Fibroblast of skin of back (primary cell): ENCODE measurements at regions not wholly inside any gene's neighbourhood (a gene's known extent, or its start where the extent isn't known, plus 50 kb on each side); places are given as distances from the start of the nearest gene placed in this dataset.
"Not testable (repeated sequence)": the region's sequence is repeated elsewhere in the genome, so short reads cannot be mapped to it uniquely, and the experiment has no call there.

Experiments
- DNase-seq: peaks from one replicate; pipeline ENCODE4 v3.0.0-alpha.2; 2013

DNA sequence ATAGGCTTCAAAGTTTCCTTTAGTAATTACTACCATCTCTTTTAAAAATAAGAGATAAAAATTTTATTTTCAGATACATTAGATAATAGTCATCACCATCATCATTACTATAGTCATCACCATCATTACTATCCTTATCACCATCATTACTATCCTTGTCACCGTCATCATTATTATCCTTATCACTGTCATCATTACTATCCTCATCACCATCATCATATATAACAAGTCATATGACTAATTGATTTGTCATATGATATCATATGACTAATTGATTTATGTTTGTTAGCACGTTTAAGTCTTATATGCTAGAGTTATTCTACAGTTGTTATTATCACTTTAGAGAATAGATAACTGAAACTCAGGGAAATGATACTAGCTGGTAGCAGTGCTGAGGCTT, 382.1 kb upstream of the CDH18 start:
- DNase-seq = no peak

DNA sequence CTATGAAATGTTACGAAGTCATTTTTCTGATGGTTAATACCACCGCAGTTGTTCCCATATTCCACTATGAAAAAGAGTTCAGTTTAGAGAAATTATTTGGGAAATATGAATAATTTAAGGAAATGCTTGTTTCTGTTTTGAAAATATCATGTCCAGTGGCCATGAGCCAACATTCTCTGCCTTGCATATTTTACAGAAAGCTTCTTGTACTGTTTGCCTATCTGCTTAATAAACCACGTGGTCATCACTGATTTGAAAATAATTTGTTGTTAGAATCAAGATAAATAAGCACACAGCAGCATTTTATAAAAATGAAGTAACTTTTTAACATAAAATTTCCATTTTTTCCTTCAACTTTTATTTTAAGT, 381.5 kb upstream of the CDH18 start:
- no peak for DNase-seq

DNA sequence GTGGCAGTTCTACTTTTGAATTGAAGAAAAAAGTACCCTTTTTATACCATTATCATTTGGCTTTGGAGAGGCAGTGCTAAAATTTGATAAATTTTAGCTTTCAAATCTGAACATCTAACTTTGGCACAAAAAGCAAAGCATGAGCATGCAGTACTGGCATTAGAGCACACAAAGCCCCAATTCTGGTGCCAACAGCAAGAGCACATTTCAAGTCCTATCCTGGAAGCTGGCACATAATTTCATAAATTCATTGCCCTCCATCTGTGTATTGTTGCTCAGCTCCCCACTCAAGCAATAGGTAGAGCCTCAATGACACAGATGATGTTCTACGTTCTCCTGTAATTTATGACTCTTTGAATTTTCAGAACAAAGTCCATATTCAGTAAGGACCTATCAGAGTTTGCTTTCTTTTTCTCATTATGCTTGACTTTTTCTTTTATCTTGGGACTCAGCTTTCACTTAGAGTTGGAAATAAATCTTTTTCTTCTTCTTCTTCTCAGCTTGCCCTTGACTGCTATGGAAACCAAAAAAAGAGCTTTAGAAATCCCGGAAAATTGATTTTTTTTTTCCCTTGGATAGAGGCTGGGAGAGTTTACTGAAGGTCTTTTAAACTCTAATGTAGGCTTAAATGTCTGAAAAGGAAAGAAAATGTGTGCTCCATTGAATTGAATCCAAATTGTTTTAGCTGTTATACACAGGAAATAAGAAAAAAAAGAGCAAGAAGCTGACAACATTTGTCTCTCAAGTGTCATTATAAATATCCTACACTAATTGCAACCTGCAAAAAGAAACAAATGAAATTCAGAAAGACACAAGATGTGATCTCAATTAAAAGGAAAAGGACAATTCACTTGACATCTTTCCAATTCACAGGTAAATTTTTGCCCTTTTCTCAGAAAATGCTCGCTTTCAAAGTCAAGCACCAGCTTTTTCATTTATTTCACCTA, 380.8 kb upstream of the CDH18 start:
- DNase-seq = no peak

DNA sequence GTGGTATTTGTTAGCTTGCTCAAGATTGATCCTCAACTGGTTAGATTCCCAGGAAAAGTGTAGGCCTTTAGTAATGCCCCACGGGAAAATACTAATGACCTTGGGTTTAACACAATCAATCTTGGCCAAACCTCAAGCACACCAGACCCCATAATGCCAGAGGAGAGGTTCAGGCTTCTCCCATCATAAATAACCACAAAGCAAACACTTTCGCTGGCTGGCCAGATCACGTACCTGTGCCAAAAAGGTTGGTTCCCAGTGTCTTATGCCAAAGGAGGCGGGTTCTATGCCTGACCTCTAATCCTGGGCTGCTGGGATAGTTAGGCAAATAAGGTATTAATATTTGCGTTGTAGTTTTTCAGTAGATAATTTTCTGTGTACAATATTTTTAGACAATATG, 379.2 kb upstream of the CDH18 start:
- DNase-seq = no peak

DNA sequence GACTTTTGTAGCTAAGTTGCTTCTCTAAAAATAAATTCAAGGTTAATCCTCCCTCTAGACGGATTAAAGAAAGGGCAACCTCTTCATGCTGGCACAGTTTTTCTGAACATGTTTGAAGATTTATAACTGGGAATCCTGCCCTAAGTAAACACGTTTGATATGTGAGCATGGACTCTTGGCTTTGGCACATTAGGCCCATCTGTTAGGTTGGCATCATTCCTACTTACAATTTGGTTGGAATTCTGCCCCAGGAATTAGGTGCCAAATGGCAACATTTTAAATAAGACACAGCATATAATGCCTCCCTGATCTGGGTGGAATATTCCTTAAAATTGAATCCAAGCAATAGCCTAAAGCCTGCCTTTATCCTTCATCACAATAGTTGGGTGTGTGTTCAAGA, 372.3 kb upstream of the CDH18 start:
- no peak for DNase-seq

DNA sequence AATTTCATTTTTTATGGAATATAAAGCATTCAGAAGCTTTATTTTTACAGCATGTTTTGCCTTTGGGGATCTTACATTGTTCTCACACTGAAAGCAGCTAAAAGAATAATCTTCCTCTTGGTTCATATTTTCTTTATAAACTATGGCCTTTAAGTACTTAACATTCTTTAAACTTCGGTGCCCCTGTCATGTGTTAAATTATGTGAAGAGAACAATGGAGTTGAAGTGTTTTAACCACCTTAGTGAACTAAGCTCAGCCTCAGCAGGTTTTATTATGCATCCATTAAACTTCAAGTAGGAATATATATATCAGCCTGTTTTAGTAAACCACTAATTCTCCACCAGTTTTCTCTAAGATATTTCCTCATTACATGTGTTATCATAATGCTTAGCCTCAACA, 371.4 kb upstream of the CDH18 start:
- DNase-seq = no peak

DNA sequence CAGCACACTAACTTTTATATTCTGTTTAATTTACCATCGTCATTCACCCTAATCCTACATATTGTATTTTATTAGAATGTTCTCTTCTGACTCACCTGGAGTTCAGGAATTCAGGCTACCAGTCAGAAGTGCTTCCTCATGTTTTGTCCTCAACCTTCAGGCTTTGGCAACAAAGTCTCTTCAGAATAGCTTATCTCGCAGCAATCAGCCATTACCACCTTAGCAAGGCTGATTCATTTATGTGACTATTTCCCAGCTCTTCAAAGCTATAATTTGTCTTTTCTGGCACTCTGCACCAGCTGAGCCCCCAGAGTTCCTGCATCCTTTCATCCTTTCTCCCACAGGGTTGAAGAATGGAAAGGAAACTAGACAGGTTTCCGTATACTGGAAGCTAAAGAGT, 365.5 kb upstream of the CDH18 start:
- DNase-seq = no peak

DNA sequence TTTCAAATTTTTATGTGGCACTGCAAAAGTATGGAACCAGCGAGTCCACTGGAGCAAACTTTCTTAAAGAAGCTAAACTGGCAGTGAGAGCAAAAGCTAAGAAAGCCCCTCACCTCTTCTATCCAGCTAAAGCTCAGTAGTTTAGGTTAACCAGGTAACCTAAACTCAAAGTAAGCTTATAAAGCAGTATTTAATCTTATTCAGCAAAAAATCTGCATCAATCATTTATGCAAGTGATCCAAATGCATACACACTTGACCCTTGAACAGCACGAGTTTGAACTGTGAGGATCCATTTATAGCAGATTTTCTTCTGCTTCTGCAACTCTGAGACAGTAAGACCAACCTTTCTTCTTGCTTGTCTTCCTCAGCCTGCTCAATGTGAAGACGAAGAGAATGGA, 363.8 kb upstream of the CDH18 start:
- no peak for DNase-seq

DNA sequence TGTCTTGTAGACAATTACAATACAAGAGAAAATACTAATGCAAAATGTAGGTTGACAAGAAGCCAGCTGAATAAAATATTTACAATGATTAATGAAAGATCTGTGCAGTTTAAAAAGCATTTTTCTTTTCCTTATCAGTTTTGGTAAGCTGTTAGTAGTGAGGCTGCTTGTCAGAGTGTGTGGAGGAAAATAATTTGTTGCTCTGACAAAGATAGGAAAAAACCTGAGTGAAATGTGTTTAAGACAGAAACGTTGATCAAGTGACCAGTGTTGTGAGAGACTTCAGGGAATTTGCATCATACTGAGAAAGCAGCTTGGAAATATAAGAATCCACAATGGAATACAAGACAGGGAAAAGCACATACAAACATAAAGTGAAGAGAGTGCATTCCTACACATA, 360.3 kb upstream of the CDH18 start:
- no peak for DNase-seq

DNA sequence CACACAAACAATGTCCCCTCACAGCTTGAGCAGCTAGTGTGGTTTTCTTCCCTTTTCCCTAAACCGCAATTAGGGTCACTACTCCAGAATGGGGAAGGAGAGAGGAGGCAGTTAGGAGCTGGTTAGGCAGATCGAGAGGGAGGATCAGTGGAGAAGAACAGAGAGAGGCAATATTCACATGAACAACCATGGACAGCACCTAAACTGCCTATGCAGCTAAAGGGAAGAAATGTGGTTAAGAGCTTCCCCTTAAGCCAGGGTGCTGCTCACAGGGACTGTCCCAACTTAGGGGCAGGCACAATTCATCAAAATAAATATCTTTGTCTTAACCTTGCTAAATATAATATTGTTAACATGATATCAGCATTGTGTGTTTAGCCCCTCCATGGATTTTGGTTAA, 359.3 kb upstream of the CDH18 start:
- no peak for DNase-seq

DNA sequence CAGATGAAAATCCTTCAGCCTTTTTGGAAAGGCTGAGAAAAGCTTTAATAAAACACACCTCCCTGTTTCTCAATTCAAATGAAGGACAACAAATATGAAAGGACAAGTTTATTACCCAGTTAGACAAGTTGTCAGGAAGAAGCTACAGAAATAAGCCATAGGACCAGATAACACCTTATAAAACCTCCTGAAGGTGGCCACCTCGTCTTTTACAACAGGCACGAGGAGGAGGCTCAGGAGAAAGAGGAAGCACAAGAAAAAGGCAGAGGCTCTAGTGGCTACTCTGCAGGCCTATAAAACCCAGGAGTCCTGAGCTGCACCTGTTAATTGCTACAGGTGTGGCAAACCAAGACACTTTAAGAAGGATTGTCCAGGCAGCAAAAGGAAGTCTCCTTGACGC, 352.1 kb upstream of the CDH18 start:
- DNase-seq = no peak

DNA sequence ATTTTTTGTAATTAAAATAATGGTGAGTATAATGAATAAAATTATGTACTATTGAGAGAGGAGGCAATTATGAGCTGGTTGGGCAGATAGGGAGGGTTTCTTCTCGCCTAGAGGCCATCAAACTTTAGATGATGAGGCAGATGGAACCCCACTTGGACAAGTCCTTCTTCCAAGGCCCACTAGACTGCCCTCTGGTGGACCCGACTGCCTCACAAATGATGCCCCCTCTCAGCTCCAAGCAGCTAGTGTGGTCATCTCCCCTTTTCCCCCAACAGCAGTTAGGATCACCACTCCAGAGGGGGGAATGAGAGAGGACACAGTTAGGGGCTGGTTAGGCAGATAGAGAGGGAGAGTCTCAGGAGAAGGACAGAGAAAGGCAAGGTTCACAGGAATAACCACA, 348.0 kb upstream of the CDH18 start:
- no peak for DNase-seq

DNA sequence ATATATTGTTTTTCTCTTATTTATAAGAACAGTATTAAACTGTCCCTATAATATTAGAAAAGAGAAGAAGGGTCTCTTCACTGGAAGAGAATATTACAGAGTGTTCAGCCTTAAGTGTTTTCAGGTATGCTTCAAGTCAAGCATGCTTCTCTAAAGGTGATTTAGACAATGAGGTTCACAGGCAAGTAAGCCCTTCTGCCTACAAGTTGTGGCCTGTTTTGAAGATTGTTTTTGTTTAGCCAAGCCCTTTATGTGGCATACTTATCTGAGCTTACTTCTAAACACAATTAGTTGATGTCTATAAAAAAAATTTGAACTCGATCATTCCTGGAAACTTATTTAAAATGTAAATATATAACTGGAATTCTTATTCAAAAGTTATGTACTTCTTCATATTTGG, 343.8 kb upstream of the CDH18 start:
- DNase-seq = no peak

DNA sequence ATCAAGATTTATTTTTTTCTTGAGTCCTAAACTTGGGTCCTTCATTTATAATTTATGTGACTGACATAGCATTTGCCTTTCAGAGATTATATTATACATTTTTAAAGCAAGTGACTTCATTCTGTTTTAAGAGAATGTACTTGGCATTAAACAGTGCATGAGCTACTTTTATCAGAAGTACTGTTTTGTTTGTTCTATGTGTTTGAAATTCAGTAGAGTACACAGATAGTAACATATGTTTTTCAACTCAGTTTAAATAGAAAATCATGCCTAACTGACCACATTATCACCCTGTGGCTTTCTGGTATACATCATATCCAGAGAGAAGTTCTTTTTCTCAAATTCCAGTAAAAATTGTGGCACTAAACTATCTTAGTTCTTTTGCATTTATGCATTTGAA, 335.3 kb upstream of the CDH18 start:
- no peak for DNase-seq

DNA sequence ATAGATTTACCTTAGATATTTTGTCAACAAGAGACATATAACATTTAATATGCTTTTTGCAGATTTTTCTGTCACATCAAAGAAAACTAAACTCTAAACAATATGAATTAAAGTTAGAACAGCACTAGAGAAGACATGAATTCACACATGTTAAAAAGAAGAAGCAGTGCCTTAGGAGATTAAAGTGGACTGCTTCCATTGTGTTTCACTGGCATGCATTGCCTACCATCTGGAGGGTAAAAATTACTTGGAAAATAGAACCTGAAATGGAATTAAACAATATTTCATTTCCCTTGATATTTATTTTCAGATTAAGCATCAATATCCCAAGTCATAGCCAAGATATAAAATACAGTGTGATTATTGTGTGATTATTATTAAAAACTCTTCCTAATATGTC, 319.4 kb upstream of the CDH18 start:
- no peak for DNase-seq

DNA sequence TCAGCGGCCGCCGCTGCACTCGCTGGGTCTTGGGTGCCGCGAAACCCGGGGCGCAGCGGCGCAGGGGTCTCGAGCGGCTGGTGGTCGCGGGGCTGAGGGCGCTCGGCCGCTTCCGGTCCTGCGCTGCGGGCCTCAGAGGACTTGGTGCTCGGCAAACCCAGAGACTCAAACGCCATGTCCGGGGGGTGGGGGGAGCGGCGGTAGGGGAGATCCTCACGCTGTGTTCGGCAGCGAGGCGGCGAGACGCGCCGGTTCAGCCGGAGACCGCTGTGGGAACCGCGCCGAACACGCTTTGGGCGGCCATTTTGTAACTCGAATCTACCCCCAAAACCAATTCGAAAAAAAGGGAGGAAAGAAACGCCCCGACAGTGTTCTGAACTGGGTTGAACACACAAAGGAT, 317.5 kb upstream of the CDH18 start:
- DNase-seq = no peak

DNA sequence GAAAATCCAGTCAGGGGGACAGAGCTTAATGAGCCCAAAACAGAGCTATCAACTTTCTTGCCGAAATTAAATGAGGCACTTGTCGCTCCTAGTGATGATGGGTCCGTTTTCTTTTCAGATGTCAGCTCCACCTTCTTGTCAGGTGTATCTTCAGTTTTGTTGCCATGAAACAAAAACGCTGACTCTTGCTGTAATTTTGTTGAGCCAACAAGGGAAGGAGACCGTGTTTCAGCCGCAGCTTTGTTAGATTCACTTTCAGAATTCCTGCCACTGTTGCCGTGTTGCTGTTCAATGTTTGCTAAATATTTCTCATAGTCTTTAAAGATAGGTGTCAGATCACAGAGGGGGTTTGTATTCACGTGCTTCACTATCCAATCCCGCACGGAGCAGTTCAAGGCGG, 316.6 kb upstream of the CDH18 start:
- not testable (repeated sequence) for DNase-seq

DNA sequence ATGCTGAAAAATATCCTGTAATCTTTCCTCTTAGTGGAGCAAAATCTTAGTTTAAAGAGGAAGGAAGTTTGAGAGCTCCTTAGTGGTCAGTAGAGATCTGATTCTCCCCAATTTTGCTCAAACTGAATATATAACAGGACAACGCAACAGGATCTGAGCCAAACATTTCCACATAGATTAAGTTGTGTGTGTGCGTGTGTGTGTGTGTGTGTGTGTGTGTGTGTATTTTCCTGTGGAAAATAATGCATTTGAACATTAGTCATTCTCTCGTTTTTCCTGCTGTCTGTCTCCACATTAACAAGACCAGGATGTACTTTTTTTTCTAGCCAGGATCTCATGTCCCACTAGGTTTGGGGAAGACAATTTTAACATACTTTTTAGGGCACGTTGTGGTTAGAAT, 312.1 kb upstream of the CDH18 start:
- no peak for DNase-seq

DNA sequence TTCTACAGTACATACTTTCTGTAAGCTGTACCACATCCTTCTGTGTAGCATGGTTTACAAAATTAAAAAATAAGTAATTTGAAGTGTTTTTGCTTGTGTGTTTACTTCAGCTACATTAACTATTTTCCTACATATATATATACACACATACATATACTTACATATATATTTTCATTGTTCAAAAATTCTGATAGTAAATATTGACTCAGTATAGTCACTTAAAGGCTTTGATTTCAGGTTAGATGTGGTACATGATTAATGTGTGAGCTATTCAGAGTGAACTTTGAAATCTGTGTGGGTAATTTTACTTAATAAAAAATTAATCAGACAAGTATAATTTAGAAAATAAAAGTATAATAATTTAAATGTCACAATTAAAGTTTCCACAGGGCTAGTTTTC, 306.7 kb upstream of the CDH18 start:
- DNase-seq = no peak

DNA sequence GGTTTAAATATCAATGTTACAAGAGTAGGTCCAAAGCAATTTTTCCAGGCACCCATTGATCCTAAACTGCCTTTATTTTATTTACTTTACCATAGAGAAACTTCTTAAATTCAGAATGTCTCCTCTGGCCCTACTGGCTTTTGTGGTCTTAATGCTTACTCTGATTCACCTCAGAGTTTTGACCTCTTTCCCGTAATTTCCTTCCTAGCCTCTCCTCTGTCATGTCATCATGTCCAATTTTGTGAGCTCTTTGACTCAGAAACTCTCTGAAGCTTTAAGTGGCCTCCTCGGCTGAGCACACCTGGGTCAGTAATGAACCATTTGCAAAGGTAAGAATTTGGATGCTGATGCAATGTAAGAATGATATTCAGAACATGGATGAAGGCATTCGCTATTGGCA, 303.8 kb upstream of the CDH18 start:
- DNase-seq = no peak

DNA sequence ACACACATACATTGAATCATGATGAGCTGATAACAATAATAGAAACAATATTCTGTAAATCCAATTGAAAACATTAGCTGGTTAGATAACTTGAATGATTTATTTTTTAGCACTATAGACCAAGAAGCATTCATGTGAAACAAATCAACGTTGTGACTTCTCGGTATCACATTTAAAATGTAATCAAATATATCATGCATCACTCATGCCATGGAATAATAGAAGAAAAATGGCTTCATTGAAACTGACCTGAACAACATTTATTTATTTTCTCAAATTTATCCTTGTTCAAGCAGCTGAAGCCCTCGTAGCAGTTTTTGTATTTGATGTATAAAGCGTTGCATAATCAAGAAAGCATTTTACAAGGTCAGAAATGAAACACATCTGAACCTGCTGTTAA, 299.6 kb upstream of the CDH18 start:
- no peak for DNase-seq

DNA sequence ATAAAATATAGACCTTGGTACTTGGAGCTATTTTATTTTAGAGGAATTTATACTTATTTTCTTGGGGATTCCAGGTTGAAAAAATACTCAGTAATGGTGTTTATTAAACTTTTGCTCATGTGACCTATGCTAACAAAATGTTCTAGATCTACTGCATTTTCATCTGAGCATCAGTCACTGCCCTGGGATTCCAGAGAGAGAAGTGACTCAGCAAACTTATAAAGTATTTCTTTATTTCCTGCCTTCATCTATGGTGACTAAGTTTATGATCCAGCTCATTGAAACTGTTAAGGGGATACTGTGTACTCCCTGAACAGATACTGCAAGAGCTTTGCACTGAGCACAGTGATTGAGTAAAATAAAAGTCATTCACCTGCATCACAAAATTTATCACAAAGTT, 298.5 kb upstream of the CDH18 start:
- peak; percentile 77 for DNase-seq

DNA sequence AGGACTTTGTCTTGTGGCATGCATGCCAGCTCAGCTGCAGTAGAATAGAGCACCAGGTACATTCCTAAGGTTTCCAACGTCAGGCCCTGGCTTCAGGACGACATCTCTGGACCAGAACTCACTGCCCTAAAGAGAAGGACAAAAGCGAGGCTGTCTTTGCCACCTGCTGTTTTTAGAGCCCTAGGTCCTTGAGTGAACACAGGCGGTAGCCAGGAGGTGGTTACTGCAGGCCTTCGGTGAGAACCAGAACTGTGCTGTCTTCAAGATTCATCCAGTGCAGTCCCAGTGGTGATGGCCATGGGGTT, 288.9 kb upstream of the CDH18 start:
- no peak for DNase-seq

DNA sequence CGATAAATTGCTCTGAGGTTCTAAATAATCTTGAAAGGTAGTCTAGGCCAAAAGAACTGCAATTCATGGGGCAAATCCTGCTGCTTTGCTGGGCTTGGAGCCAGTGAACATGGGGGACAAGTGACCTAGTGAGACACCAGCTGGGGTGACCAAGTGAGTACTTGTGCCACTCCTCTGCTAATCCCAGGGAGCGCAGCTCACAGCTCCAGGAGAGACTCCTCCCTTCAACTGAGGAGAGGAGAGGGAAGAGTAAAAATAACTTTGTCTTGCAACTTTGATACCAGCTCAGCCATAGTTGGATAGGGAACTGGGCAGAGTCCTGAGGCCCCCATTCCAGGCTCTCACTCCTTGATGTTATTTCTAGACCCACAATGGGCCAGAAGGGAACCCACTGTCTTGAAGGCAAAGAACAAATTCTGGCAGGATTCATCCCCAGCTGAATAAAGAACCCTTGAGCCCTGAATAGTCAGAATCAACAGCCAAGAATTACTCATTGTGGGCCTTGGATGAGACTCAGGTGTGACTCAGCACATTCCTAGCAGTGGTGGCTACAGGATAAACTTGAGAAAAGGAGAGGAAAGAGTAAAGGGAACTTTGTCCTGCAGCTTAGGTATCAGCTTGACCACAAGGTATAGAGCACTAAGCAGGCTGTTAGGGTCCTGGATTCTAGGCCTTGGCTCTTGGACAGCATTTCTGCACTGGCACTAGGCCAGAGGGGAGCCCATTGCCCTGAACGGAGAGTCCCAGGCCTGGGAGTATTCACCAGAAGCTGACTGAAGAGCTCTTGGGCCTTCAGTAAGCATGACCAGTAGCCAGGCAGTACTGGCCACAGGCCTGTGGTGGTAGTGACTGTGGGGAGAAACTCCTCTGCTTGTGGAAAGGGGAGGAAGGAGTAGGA, 288.3 kb upstream of the CDH18 start:
- peak; percentile 88 for DNase-seq
